NCI-H2107 treated with DMSO at 0.1 percent for 48 hours (cell line): ENCODE measurements at regions not wholly inside any gene's neighbourhood (a gene's known extent, or its start where the extent isn't known, plus 50 kb on each side); places are given as distances from the start of the nearest gene placed in this dataset.

Source experiments
- DNase-seq: peaks from one replicate; lab custom pipeline; 2025; ENCODE audit not compliant: unreplicated experiment; lab: John Stamatoyannopoulos, UW

GRCh38 chr11:13104619-13105236 lies 95.6 kb downstream of the RASSF10 start:
- DNase-seq, result peak; percentile 83

- DNase-seq, result peak; percentile 83
These were observed 96.2 kb downstream of the RASSF10 start for GRCh38 chr11:13105237-13105844.

DNA sequence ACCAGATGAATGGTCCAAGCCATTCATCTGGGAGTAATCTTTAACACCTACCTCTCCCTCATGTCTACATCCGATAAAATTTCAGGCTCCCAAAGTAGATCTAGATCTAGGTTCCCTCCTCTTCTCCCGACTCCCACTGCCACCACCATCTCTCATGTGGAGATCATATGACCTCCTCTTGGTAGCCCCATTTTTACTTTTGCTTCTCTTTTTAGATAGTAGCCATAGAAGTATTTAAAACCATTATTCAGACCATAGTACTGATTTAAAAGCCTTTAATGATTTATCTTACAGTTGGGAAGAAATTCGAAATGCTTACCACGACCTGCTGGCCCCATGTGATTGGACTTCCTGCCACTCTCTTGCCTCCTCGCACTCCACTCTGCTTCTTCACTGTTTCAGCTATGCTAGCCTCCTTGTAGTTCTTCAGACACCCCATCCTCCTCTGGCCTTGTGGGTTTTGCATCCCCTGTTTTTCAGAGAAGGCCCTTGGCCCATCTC lies 98.5 kb downstream of the RASSF10 start:
- no peak for DNase-seq

- DNase-seq, result no peak
These were observed 99.3 kb downstream of the RASSF10 start for GRCh38 chr11:13108416-13108815.

DNA sequence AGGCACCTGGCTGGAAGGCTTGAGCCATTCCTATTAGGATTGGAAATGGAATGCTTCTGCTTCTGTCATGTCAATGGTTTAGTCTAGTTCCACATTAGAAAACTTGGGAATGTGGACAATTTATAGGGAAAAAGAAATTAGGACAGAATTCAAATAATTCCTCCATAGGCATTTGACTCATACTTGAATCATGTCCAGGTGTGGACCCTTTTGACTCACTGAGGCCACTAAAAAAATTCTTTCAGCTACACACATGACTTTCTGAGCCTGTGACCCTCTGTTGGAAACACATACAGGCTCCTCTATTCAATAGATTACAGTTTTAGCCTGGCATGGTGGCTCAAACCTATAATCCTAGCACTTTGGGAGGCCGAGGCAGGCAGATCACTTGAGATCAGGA lies 100.5 kb downstream of the RASSF10 start:
- no peak for DNase-seq

- DNase-seq, result no peak
These were observed 101.0 kb downstream of the RASSF10 start for GRCh38 chr11:13110145-13110544.

GRCh38 chr11:13110929-13111812 lies 102.1 kb downstream of the RASSF10 start:
- peak; percentile 80 for DNase-seq

GRCh38 chr11:13111813-13112130 lies 102.7 kb downstream of the RASSF10 start:
- no peak for DNase-seq

DNA sequence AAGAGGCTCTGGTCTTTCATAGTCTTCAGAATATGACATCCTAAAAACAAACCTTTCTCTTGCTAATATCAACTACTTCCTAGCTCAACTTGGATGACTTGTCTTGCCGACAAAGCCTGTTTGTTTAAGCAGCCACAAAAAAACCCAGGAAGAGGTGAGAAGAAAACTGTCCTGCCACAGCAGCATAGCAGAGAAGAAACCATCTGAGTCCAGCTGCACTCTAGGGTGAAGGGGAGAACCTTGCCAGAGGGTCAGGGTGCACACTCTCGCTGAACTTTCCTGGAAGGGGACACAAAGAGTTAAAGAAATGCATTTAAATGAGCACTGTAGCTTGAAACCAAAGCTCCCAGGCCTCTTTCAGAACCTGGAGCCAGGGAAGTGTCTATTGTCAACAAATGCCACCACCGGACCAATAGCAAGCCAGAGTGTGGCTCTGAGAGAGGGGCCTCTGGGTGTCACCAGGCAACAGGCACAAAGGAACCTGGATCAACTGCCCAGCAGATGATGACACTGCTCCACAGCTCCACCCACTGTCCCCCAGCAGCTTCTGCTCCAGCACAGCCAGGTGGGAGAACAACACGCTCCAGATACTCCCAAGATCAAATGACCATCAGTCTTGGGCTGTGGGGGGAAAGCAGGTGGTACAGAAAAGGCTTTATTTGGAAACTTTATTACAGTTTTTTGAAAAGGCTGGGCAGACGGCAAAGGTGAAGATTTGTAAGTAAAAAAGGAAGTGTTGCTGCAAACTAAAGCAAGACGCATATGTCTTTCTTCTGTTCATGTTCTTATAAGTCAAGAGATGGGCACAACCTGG lies 105.7 kb downstream of the RASSF10 start:
- peak; percentile 90 for DNase-seq

DNA sequence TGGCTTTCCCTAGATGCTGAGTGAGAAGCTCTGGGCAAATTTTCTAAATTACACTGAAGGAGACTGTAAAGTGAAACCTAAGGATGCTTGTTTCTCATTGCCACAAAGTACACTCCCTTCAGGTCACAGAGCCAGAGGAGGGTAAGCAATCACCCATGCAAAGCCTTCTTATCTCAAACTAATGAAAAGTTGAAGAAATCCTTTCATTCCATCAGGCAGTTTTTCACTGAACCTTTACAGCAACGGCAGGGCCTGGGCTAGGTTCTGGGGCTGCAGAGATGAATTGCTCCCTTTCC lies 106.2 kb downstream of the RASSF10 start:
- no peak for DNase-seq

DNA sequence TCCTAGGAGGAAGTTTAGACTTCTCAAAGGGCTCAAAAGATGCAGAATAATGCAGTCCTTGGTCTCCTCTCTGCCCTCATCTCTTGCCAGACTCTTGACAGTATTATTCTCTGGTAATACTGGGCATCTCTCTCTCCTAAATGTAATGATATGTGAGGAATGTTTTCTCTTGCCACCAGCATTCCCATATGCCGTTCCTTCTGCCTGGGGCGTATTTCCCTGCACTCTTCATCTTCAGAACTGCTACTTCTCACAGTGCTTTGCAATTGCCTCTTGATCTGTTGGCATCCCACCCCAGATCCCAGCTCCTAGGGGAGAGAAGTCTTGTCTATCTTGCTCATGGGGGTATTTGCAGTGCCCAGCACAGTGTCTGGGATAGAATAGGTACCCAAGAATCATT lies 107.4 kb downstream of the RASSF10 start:
- DNase-seq, result no peak

DNA sequence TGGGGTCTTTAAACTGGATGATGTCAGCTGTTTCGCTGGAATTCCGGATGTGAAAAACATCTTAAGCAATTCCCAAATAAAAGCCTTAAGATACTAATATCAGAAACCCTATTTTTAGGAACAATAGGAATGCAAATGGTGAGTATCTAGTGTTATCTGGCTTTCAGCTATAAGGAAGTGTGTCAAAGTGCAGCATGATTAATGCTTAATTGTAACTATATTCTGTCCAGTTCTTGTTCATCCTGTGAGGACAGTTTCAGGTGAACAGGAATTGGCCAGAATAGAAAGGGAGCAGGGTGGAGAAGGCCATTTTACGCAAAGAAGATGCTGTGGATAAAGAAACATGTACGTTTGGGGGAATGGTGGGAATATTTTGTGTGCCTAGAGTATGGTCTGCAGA lies 108.2 kb downstream of the RASSF10 start:
- DNase-seq, result no peak

DNA sequence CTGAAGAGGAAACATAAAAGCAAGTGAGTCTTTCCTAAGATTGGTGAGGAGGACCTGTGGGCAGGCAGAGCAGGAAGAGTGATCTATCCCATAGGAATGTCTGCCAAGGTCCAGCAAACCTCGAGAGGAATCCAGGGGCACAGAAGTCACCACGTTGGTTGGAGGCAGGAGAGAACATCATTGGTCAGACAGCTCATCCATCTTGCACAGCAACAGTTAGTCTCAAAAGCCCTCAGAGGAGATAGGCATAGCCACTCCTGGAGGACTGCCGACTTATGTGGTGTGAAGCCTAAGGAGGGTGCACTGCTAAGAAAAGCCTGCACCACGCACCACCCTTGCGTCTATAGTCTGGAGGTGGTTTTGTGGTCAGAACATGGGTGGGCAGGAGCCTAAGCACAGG lies 109.1 kb downstream of the RASSF10 start:
- DNase-seq, result no peak

DNA sequence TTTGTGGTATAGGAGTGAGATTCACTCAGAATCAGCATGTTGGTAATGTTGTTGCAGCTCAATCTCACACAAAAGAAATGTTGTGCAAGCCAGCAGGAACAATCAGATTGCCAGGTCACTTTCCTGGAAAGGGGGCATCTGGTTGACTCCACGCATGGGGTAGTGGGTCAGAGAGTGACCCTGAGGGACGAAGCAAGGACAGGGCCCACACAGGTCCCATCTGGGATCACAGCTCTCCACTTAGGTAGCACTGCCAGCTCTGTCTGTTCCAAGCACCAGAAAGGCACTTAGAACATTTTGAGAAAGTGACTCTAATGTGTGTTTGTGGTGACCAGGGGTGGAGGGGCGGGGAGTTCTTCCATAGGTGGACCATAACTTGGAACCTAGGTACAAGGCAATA lies 109.5 kb downstream of the RASSF10 start:
- DNase-seq, result no peak

- no peak for DNase-seq
These were observed 110.2 kb downstream of the RASSF10 start for GRCh38 chr11:13119361-13119760.

- DNase-seq, result peak; percentile 73
These were observed 110.9 kb downstream of the RASSF10 start for GRCh38 chr11:13119941-13120520.

GRCh38 chr11:13120691-13121090 lies 111.6 kb downstream of the RASSF10 start:
- no peak for DNase-seq

- peak; percentile 88 for DNase-seq
These were observed 117.3 kb downstream of the RASSF10 start for GRCh38 chr11:13126430-13126829.

DNA sequence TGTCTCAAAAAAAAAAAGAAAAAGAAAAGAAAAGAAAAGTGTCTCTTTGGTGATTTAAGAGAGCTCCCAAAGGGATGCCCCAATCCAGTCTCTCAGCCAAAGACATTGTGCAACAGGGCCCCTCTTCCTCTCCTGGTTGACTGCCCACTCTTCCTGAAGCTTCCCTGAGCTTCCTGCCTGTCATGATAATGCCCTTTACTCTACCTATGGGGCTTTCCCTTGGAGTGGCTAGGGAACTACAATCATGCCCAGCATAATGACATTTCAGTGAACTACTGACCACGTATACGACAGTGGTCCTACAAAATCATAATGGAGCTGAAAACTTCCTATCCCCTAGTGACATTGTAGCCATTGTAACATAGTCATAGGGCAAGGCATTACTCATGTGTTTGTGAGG lies 118.0 kb downstream of the RASSF10 start:
- DNase-seq, result no peak

DNA sequence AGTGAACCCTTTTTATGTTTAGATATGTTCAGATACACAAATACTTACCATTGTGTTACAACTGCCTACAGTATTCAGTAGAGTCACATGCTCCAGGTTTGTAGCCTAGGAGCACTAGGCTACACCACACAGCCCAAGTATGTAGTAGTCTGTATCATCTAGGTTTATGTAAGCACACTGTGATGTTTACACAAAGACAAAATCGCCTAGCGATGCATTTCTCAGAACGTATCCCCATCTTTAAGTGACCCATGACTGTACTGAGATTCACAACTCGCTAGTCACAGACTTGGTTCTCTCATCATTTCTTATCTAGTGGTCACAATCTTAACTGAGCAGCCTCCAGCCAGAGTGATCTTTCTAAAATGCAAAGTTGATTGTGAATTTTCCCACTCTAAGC lies 119.2 kb downstream of the RASSF10 start:
- DNase-seq, result no peak

DNA sequence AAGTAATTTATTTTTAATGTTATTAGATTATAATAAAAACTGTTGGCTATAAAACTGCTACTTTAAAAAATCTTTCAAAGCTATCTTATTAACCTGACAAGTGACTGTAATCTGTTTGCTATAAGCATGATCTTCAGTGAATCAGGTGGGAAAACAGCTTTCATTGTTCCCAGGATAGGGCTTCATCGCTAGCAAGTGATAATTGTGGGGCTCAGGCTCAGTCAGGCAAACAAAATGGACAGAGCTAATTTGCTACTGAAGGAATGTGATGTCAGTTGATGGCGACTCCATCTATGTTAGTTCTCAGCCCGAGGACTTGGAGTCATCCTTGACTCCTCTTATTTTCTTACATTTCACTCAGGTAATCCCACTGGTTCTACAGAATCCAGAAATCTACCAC lies 125.0 kb downstream of the RASSF10 start:
- no peak for DNase-seq
